SK-N-SH treated with all-trans-retinoic acid at 6 μM for 48 hours (cell line): ENCODE measurements at regions not wholly inside any gene's neighbourhood (a gene's known extent, or its start where the extent isn't known, plus 50 kb on each side); places are given as distances from the start of the nearest gene placed in this dataset.
"Not testable (repeated sequence)": the region's sequence is repeated elsewhere in the genome, so short reads cannot be mapped to it uniquely, and the experiment has no call there.

Source experiments
- OSR1 ChIP-seq: fragments of 250-450 bp; sonication (Bioruptor Pico); IDR thresholded peaks from 2 replicates; pipeline ENCODE4 v1.8.0; 2022; ENCODE audit warnings: moderate library complexity, mild to moderate bottlenecking, inconsistent platforms
- RARB ChIP-seq: fragments of 250-450 bp; sonication (Bioruptor Pico); IDR thresholded peaks from 2 replicates; pipeline ENCODE4 v1.8.0; 2021; ENCODE audit warnings: mild to moderate bottlenecking, moderate library complexity
- TOX ChIP-seq: fragments of 250-450 bp; sonication (Bioruptor Pico); IDR thresholded peaks from 2 replicates; pipeline ENCODE4 v1.8.0; 2021; ENCODE audit warnings: mild to moderate bottlenecking, moderate library complexity, borderline replicate concordance
- ZFP3 ChIP-seq: fragments of 250-450 bp; sonication (Bioruptor Pico); IDR thresholded peaks from 2 replicates; pipeline ENCODE4 v1.5.0; 2020; ENCODE audit warnings: mild to moderate bottlenecking, moderate library complexity
- ZFP30 ChIP-seq: fragments of 450-650 bp; formaldehyde crosslinking; IDR thresholded peaks from 2 replicates; pipeline ENCODE4 v1.5.0; 2022; ENCODE audit warnings: mild to moderate bottlenecking, moderate library complexity
- ZNF8 ChIP-seq: fragments of 450-650 bp; formaldehyde crosslinking; IDR thresholded peaks from 2 replicates; pipeline ENCODE4 v1.5.0; 2020; ENCODE audit warnings: mild to moderate bottlenecking, moderate library complexity
- TF ChIP-seq, protein P1 (sequence below): fragments of 250-450 bp; sonication (Bioruptor Pico); IDR thresholded peaks from 2 replicates; pipeline ENCODE4 v1.8.0; 2021; ENCODE audit warnings: low read depth, mild to moderate bottlenecking, moderate library complexity, borderline replicate concordance
- TF ChIP-seq, protein P2 (sequence below): fragments of 250-450 bp; sonication (Bioruptor Pico); IDR thresholded peaks from 2 replicates; pipeline ENCODE4 v1.5.0; 2020; ENCODE audit warnings: mild to moderate bottlenecking, moderate library complexity
- TF ChIP-seq, protein P3 (sequence below): fragments of 250-450 bp; sonication (Bioruptor Pico); IDR thresholded peaks from 2 replicates; pipeline ENCODE4 v1.5.1; 2020; ENCODE audit warnings: low read depth, mild to moderate bottlenecking, moderate library complexity
- TF ChIP-seq, protein P4 (sequence below): fragments of 250-450 bp; sonication (Bioruptor Pico); IDR thresholded peaks from 2 replicates; pipeline ENCODE4 v1.8.0; 2020; ENCODE audit warnings: mild to moderate bottlenecking, moderate library complexity, borderline replicate concordance

DNA sequence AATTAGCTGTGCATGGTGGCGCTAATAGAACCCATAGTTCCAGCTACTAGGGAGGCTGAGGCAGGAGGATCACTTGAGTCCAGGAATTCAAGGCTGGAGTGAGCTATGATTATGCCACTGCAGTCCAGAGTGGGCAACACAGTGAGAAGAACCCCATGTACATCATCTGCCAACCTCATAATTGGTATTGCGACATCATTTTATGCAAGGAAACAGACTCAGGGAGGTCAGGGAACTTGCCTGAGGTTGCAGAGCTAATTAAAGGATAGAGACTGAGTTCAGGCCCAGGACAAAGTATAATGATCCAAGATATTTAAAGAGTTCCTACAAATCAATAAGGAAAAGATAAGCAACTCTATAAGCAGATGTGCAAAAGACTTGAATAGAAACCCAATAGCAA is 178.1 kb upstream of the TUBA3C start:
- TF ChIP-seq, protein P1, sequence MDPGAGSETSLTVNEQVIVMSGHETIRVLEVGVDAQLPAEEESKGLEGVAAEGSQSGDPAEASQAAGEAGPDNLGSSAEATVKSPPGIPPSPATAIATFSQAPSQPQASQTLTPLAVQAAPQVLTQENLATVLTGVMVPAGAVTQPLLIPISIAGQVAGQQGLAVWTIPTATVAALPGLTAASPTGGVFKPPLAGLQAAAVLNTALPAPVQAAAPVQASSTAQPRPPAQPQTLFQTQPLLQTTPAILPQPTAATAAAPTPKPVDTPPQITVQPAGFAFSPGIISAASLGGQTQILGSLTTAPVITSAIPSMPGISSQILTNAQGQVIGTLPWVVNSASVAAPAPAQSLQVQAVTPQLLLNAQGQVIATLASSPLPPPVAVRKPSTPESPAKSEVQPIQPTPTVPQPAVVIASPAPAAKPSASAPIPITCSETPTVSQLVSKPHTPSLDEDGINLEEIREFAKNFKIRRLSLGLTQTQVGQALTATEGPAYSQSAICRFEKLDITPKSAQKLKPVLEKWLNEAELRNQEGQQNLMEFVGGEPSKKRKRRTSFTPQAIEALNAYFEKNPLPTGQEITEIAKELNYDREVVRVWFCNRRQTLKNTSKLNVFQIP (CRISPR knock-in tag) = not testable (repeated sequence)
- not testable (repeated sequence) for TF ChIP-seq ZFP30; ZFP3 (CRISPR knock-in tag); OSR1 (CRISPR knock-in tag); RARB (CRISPR knock-in tag); ZNF8 (CRISPR knock-in tag); TOX (CRISPR knock-in tag)
- TF ChIP-seq, protein P2, sequence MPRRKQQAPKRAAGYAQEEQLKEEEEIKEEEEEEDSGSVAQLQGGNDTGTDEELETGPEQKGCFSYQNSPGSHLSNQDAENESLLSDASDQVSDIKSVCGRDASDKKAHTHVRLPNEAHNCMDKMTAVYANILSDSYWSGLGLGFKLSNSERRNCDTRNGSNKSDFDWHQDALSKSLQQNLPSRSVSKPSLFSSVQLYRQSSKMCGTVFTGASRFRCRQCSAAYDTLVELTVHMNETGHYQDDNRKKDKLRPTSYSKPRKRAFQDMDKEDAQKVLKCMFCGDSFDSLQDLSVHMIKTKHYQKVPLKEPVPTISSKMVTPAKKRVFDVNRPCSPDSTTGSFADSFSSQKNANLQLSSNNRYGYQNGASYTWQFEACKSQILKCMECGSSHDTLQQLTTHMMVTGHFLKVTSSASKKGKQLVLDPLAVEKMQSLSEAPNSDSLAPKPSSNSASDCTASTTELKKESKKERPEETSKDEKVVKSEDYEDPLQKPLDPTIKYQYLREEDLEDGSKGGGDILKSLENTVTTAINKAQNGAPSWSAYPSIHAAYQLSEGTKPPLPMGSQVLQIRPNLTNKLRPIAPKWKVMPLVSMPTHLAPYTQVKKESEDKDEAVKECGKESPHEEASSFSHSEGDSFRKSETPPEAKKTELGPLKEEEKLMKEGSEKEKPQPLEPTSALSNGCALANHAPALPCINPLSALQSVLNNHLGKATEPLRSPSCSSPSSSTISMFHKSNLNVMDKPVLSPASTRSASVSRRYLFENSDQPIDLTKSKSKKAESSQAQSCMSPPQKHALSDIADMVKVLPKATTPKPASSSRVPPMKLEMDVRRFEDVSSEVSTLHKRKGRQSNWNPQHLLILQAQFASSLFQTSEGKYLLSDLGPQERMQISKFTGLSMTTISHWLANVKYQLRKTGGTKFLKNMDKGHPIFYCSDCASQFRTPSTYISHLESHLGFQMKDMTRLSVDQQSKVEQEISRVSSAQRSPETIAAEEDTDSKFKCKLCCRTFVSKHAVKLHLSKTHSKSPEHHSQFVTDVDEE = not testable (repeated sequence)
- TF ChIP-seq, protein P3, sequence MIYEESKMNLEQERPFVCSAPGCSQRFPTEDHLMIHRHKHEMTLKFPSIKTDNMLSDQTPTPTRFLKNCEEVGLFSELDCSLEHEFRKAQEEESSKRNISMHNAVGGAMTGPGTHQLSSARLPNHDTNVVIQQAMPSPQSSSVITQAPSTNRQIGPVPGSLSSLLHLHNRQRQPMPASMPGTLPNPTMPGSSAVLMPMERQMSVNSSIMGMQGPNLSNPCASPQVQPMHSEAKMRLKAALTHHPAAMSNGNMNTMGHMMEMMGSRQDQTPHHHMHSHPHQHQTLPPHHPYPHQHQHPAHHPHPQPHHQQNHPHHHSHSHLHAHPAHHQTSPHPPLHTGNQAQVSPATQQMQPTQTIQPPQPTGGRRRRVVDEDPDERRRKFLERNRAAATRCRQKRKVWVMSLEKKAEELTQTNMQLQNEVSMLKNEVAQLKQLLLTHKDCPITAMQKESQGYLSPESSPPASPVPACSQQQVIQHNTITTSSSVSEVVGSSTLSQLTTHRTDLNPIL (CRISPR knock-in tag) = not testable (repeated sequence)
- TF ChIP-seq, protein P4, sequence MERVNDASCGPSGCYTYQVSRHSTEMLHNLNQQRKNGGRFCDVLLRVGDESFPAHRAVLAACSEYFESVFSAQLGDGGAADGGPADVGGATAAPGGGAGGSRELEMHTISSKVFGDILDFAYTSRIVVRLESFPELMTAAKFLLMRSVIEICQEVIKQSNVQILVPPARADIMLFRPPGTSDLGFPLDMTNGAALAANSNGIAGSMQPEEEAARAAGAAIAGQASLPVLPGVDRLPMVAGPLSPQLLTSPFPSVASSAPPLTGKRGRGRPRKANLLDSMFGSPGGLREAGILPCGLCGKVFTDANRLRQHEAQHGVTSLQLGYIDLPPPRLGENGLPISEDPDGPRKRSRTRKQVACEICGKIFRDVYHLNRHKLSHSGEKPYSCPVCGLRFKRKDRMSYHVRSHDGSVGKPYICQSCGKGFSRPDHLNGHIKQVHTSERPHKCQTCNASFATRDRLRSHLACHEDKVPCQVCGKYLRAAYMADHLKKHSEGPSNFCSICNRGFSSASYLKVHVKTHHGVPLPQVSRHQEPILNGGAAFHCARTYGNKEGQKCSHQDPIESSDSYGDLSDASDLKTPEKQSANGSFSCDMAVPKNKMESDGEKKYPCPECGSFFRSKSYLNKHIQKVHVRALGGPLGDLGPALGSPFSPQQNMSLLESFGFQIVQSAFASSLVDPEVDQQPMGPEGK (CRISPR knock-in tag) = not testable (repeated sequence)
